GM12873 (cell line): ENCODE measurements at regions not wholly inside any gene's neighbourhood (a gene's known extent, or its start where the extent isn't known, plus 50 kb on each side); places are given as distances from the start of the nearest gene placed in this dataset.

ENCODE experiments used
- TF ChIP-seq, protein P1 (sequence below): IDR thresholded peaks from 2 replicates; pipeline ENCODE4 v1.5.1; 2012; ENCODE audit warnings: low read depth, mild to moderate bottlenecking, moderate library complexity, low read length, control low read depth; ENCODE audit not compliant: insufficient read depth; ENCODE audit errors: missing control alignments

DNA sequence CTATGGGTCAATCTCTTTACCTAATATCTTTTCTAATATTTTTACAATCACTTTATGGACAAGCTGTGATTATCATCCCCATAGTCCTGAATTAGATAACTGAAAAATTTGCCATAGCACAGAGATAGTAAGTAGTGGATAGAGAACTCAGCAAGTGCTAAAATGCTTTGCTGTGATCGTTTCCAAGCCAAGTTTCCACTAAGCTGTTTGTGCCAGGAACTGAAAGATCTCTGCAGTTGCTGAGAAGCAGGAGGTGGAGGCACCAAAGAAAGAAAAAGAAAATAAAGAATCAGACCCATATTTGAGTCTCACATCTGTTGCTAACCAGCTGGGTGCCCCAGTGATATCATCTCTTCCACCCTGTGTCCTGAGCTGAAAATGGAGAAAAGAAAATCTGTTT is 605.6 kb upstream of the BOD1L1 start:
- TF ChIP-seq, protein P1, sequence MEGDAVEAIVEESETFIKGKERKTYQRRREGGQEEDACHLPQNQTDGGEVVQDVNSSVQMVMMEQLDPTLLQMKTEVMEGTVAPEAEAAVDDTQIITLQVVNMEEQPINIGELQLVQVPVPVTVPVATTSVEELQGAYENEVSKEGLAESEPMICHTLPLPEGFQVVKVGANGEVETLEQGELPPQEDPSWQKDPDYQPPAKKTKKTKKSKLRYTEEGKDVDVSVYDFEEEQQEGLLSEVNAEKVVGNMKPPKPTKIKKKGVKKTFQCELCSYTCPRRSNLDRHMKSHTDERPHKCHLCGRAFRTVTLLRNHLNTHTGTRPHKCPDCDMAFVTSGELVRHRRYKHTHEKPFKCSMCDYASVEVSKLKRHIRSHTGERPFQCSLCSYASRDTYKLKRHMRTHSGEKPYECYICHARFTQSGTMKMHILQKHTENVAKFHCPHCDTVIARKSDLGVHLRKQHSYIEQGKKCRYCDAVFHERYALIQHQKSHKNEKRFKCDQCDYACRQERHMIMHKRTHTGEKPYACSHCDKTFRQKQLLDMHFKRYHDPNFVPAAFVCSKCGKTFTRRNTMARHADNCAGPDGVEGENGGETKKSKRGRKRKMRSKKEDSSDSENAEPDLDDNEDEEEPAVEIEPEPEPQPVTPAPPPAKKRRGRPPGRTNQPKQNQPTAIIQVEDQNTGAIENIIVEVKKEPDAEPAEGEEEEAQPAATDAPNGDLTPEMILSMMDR, result no peak

DNA sequence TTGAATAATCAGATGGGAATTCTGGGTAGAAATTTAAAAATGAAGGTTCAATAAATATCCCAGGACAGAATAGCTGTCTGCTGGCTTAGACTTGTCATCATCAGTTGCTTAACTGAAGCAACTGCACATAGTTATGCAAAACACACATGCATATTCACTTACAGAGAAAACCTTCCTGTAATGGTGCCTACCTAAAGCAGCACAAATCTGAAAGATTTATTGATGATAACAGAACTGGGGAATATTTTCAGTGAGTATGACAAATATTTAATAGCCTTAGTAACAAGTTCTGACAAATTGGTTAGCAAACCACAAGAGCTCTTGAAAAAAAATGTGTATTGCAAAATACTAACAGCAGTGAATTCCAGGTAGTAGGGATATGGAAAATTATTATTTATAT is 606.8 kb upstream of the BOD1L1 start:
- TF ChIP-seq, protein P1, result no peak

DNA sequence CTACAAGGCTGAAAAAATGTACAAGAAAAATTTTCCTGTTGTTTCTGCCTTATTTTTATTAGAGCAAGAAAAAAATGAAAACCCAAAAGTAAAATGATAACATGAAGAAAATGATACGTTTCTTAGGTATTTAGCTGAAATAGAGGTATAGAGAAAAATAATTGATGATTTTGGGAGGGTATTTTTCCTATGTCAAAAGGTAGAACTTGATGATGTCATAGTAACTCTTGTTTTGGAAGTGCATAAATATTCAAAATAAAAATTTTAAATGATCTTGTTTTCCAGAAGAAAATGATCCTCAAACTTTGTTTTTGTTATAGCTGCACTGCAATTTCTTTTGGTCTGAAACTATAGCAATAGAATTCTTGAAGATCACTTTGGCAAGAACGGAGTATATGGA is 608.8 kb upstream of the BOD1L1 start:
- TF ChIP-seq, protein P1, result no peak

DNA sequence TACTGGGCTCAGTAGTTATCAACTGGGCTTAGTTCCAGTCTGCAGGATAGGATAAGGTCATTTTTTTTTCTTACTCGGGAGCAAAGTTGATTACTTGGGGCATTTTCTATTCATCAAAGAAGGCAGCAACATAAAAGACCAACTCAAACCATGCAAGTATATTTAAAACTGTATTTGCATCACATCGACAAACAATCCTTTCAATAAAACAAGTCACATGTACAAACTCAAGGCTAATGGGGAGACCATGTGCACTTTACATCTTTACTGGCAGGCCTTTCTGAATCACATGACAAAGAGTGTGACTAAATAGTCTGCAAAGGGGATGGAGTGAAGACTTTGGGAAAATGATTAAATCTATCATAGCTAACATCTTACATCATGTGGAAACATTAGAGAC is 610.4 kb upstream of the BOD1L1 start:
- TF ChIP-seq, protein P1, result no peak

DNA sequence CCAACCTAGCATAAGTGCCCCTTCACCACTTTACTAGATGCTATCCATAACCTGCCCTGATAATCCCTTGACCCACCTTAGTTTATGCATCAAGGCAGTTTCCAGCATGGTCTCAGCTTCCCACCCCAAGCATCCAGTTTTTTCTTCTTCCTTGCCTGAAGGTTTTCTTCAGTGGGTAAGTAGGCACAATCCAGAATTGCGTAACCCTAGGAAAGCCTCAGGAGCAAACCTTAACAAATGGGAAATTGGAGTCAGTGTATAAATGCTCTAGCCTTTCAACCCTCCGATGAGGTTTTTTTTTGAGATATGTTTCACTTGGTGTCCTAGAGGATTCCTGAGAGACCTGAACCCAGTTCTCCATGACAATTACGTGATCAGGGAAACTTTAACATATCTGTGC is 614.0 kb upstream of the BOD1L1 start:
- TF ChIP-seq, protein P1, result no peak

DNA sequence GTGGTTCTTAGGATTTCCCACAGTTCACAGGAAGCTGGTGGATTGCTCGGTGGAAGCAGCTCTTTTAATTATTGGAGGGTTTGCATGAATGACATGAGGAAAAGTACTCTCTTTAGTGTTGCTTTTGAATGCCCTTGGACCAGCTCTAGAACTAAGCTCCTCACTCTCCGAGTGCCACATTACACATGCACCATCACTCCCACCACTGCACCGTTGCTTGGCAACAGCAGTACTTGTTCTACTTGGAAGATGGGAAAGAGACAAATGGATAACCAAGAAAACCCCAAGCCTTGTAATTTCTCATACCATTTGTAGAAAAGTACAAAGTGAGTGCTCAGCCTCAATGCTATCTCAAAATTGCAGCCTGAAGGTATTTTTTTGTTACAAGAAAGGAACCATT is 620.2 kb upstream of the BOD1L1 start:
- TF ChIP-seq, protein P1, result no peak

DNA sequence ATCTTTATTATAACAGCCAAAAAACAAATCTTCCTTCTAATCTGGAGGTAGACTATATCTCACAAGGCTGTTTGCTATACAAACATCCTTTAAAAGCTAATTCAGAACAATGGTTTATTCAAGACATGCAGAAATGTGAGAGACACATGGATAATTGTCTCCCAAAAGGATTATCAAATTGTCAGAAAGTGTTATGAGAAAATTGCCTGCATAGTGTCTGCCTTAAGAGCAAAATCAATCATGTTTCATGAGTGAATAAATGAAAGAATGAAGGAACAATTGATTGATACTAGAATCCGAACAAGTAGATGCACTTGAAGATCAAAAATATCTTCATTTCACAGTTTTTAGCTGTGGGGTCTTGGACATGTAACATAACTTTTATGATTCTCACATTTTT is 621.7 kb upstream of the BOD1L1 start:
- TF ChIP-seq, protein P1, result no peak

DNA sequence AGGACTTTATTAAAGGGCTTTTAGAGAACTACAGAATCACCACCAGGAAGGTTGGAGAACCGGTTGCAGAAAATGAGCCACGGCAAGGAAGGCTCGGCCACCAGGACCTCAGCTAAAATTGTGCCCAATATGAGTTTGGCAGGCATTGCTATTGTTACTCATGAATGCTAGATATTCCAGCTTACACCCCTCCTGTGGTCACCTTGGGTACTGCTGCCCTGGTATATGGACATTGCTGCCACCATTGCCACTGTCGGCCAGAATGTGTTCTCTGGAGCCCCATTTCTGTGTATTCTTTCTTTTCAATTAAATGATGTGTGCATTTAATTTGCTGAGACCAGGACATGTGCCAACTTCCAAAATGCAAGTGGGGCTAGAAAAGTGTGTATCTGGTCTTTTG is 626.7 kb upstream of the BOD1L1 start:
- TF ChIP-seq, protein P1, result peak; percentile 66
